ENCODE measurements at regions not wholly inside any gene's neighbourhood (a gene's known extent, or its start where the extent isn't known, plus 50 kb on each side); places are given as distances from the start of the nearest gene placed in this dataset.
"Not testable (repeated sequence)": the region's sequence is repeated elsewhere in the genome, so short reads cannot be mapped to it uniquely, and the experiment has no call there.

DNA sequence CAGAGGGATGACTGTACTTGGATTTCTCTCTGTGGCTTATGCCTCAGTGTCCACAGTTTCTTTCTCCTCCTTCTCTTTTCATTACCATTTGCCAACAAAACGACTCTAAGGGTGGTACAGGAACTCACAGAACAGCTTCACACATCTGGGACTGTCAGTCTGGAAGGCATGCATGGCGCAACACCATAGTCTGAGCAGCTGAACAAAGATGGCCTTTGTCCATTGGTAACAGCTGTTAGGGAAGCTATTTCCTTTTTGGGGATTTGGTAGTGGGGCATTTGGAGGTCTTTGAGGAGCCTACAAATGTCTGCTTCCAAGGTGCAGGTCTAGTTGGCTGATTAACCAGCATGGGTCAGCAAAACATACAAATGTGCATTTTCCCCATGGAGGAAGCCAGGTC, 81.4 kb upstream of the PCDH8 start:
- DNase-seq: no peak

DNA sequence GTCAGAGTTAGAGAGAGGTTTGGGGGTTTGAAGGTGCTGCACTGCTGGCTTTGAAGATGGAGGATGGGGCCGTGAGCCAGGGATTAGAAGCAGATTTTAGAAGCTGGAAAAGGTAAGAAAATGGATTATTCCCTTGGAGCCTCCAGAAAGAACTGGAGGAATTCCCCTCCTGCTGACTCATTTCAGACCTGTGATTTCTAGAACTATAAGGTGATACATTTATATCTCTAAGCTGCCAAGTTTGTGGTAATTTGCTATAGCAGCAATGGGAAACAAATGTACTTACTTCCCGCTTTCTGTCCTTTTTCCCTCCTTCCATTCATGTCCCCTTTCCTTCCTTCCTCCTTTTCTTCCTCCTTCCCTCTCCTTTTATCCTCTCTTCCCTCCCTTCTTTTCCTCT, 78.5 kb upstream of the PCDH8 start:
- no peak for DNase-seq

DNA sequence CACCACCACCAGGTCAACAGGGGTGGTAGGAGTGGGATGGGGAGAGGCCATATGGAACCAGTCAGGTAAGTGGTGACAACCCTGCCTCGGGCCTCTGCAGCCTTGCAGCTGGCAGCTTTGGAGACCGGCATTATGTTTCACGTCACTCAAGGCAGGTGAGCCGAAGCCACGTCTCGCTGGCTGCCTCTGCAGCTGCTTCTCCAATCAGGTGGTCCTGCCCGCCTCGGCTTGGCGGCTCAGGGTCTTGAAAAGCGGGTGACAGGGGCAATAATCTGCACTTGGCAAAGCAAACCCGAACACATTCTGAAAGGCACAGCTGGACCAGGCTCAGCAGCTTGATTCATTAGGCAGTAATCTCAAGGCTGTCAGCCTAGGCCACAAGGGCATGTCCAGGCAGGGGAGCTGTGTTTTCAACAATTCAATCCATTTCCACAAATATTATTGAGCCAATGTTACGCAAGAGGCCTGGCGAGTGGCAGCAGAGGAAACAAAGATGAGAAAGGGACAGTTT, 77.4 kb upstream of the PCDH8 start:
- DNase-seq: peak; percentile 60

DNA sequence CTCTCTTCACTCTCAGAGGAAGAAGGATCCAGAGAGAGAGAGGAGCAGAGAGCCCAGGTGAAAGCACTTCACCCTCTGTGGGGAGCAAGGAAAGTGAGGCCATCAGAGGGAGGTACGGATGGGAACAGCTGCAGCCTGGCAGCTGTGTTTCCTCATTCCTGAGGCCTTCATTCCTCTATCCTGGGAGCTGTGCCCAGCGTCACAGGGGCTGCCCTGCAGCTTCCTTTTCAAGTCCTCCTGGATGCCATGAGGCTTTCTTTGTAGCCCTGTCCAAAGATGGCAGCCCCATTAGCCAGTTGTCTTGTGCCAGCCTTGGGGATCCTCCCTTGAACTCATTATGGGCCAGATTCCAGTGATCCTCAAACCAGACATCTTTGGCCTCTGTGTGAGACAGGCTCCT, 76.8 kb upstream of the PCDH8 start:
- peak; percentile 35 for DNase-seq

DNA sequence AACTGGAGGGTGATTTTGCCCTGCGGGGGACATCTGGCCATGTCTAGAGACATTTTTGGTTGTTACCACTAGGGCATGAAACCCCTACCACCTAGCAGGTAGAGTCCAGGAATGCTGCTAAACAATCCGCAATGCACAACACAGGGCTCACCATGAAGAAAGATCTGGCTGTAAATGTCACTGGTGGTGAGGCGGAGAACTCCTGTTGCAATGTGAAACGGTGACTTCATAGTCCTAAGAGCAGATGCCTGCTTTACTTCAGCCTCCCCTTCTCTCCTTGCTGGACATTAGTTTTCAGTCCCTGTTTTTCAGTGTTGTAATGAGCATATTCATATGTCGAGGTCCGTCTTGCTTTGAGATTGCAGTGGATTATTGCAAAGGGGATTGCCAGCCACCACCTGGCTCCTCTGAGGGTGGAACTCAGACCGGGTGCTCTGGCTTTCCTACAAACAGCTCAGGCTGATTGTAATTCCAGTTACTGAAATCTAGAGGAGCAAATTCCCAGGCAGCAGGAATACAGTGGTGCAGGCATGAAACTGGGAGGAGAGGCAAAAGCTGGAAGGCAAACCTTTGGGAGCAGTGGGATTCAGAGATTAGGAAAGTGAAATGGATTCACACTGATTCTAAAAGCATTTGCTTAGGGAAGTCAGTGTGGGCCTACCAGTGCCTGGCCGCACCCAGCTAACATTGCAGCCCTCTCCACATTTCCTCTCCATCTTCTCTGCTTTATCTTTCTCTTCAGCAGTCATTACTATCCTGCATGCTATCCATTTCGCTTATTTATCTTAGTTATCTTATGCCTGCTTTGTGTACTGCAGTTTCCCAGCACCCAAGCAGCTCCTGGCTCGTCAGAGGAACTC, 76.1 kb upstream of the PCDH8 start:
- DNase-seq: peak; percentile 51

DNA sequence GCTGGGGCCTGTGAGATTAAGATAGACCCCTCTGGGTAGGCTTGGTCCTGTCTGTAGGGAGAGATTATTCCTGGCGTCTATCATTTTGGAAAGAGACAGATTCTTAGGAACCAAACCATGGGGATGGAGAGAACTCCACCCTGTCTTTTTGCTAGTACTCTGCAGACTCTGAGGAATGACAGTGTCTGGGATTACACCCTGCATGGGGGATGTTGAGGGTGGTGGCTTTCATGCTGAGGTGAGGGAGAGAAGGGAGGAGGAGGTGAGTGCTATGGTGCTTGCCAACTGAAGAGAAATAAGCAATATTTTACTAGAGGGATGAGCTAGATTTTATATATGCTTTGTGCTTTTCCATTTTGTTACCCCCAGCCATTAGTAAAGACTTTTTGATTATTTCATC, 74.5 kb upstream of the PCDH8 start:
- DNase-seq: no peak

DNA sequence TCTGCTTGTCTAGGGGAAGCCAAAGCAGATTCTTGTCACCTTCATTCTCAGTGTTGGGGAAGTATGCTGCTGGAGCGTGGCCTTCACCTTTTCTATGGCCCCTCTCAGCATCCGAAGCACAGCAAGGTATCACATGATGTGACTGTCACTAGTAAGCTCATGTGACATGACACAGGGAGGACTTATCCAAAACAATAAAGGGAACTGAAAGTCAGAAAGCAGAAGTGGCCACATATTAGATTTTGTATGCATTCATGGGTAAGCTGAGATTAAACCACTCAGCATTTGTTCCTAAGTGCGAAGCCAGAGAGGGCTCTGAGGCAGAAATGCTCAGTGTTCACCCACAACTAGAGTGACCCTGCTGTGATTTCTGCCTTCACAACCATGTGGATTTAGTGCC, 72.8 kb upstream of the PCDH8 start:
- no peak for DNase-seq

DNA sequence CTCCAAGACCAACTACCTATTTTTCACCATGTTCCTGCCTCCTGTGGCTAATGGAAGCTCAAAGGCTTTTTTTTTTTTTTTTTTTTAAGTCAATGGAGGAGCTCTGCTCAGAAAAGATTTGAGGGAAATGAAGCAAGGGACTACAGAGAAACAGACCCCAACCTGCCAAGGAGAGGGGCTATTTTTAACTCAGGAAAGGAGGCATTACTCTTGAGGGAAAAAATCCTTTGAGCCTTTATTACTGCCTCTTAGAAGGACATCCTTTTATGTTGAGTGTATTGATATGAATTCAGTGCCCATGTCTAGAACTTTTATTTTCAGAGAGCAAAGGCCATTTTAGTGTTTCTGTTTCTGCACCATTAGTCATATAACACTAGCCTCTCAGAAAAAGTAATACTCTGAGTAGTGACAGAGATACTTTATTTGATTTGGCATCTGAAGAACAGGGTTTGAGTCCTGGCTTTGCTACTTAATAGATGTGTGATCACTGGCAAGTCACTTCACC, 68.1 kb upstream of the PCDH8 start:
- DNase-seq: no peak

DNA sequence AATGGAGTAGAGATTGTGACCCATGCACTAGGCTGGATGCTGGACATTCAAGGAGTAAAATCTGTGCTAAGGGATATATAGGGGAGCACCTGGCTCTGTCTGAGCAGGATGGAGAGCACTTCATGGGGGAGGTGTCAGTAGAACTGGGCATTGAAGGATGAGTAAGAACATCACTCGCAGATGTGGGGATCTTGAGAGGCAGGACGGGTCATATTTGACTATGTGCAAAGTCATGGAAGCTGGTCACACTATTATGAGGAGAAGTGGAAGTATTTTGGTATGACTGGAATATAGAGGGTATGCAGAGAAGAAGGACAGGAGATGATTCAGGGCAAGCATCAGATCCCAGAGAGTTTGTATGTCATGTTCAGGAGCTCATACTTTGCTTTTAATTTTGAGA, 62.9 kb upstream of the PCDH8 start:
- DNase-seq: no peak

DNA sequence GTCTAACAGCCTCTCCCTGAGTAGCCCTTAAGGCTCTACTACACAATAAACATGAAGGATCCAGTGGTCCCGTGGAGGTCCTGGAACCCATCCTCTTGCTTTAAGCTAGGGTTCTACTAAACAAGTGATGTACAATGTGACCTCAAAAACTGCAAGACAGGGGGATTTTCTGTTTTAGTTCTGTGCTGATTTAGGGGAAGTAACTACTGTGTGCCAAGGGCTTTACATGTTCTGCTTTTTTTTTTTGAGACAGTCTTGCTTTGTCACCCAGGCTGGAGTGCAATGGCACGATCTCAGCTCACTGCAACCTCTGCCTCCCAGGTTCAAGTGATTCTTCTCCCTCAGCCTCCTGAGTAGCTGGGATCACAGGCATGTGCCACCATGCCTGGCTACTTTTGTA, 61.9 kb upstream of the PCDH8 start:
- DNase-seq: not testable (repeated sequence)

DNA sequence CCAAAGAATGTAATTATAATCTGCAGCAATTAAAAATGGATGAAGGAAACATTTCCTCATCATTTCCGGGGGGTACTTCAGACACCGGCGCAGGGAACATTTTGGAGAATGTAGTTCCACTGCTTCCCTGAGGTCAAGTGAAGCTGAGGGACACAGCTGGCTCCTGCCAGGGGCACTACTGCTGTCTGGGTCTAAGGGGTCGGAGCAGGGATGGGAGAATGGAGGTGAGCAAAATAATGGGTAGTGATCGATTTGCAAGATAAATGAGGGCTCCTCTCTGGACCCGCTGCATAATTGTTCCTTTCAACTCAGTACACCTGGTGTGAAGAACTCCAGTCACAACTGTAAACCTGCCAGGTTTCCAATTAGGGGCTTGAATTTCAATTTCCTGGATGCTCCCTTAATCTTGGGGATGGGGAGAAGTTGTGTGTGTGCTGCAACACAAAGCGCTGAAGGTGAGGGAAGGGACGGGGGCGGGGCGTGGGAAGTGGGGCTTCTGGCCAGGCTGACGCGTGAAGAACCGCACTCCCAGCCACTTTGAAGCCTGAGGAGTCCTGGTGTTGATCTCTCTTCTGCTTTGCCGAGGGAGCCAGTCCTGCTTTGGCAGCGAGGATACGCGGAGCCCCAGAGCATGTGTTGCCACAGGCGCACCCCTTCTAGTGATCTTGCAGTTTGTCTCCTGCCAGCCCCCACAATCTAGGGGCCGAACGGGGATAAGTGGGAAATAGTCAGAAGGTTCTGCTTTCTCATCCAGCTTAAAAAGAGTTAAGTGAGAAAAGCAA, 57.9 kb upstream of the PCDH8 start:
- DNase-seq: no peak

DNA sequence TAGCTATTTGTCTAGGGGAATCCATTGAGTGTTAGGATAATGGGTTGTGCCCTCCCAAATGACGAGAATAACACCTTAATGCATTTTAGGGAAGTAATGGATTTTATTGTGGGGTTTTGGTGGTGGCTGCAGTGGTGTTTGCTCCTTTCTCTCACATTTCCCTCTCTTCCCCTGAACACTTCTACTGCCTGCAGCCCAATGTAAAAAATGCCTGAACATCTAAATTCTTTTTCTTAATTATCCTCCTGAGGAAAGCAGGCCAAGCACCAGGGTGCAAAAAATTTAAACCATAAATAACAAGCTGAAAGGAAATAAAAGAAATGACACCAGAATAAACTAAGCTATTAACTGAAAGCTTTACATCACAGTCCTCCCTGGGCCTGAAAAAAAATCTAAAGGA, 57.3 kb upstream of the PCDH8 start:
- DNase-seq: no peak

DNA sequence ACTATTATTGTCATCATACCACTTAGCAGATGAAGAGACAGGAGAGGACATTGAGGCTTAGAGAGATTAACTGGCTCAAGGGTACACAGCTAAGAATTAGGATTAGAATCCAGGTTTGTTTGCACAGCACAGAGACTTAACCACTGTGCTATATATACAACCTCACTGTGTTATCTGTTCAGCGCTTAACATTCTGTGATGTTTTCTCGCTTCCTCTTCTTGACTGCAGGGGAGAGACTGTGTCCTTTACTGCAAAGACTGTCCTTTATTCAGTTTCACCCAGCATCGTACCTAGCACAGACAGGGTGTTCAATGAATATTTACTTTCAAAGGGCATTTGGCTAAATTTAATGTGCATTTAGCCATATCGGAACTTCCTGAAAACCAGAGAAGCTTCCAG, 54.9 kb upstream of the PCDH8 start:
- no peak for DNase-seq

DNA sequence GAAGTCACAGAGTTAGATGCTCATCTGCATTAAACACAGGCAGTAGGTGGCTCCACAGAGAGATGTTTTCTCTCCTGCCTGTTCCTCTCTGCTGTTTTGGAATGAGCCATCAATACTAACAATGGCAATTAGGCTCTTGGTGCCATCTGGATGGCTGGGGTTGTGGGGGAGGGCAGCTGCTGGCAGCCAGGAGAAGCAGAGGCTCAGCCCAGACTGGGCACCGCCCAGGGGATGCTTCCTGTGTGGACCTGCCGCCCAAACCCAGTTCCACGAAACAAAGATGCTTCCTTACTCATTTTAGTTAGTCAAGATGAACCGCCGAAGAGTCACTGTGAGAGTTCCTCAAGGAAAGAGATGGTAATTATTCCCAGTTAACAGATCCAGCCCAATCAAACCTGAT, 50.8 kb upstream of the PCDH8 start:
- peak; percentile 35 for DNase-seq
